CD4-positive, alpha-beta memory T cell (primary cell): ENCODE measurements at regions not wholly inside any gene's neighbourhood (a gene's known extent, or its start where the extent isn't known, plus 50 kb on each side); places are given as distances from the start of the nearest gene placed in this dataset.
"Not testable (repeated sequence)": the region's sequence is repeated elsewhere in the genome, so short reads cannot be mapped to it uniquely, and the experiment has no call there.

Experiments used
- CTCF ChIA-PET: fragments of 350-600 bp; sonication (Branson Sonifier 250); formaldehyde crosslinking; loops from one replicate; lab custom pipeline; 2021; ENCODE audit warnings: inconsistent platforms; ENCODE audit not compliant: partially characterized antibody; lab: Charles Lee
- POLR2A ChIA-PET: fragments of 350-600 bp; sonication (Branson Sonifier 250); formaldehyde crosslinking; loops from one replicate; lab custom pipeline; 2021; ENCODE audit not compliant: partially characterized antibody; lab: Charles Lee
- DNase-seq, 5 donors: peaks; one replicate each; pipeline versions ENCODE4 v3.0.0 to v3.0.0-alpha.2; 2020 to 2022; ENCODE audit warnings: mixed read lengths in 1 of 5
- H3K27ac ChIP-seq: one replicate; pipeline ENCODE4 v1.7.0; 2013; ENCODE audit warnings: low read depth, low read length
- H3K27me3 ChIP-seq: 2 replicates; pipeline ENCODE4 v1.7.0; 2013; ENCODE audit warnings: mild to moderate bottlenecking, low read length, moderate library complexity; ENCODE audit not compliant: insufficient read depth
- H3K36me3 ChIP-seq: 2 replicates; pipeline ENCODE4 v1.7.0; 2013; ENCODE audit warnings: mild to moderate bottlenecking, low read length, moderate library complexity; ENCODE audit not compliant: insufficient read depth
- H3K4me1 ChIP-seq: 2 replicates; pipeline ENCODE4 v1.7.0; 2013; ENCODE audit warnings: mild to moderate bottlenecking, low read length, moderate library complexity; ENCODE audit not compliant: insufficient read depth
- H3K4me3 ChIP-seq, 2 donors: one replicate each; pipeline ENCODE4 v1.7.0; 2013; ENCODE audit warnings: low read length in 2 of 2, mild to moderate bottlenecking in 1 of 2
- H3K9me3 ChIP-seq, 2 donors: one replicate each; pipeline ENCODE4 v1.7.0; 2013; ENCODE audit warnings: low read length in 2 of 2, control low read depth in 1 of 2; ENCODE audit not compliant: control insufficient read depth in 1 of 2
- H3K27ac Mint-ChIP-seq, 7 donors: one replicate each; pipeline ENCODE4 v1.8.0; 2020 to 2021; ENCODE audit warnings: mixed read lengths in 7 of 7, mild to moderate bottlenecking in 6 of 7, inconsistent platforms in 3 of 7, moderate library complexity in 3 of 7
- H3K27me3 Mint-ChIP-seq, 2 donors: one replicate each; pipeline ENCODE4 v1.8.0; 2020 to 2021; ENCODE audit warnings: mixed read lengths in 2 of 2
- H3K36me3 Mint-ChIP-seq, 2 donors: one replicate each; pipeline ENCODE4 v1.8.0; 2020 to 2021; ENCODE audit warnings: mixed read lengths in 2 of 2, inconsistent platforms in 1 of 2, mild to moderate bottlenecking in 1 of 2
- H3K4me1 Mint-ChIP-seq, 4 donors: one replicate each; pipeline ENCODE4 v1.8.0; 2020 to 2021; ENCODE audit warnings: mixed read lengths in 4 of 4, mild to moderate bottlenecking in 1 of 4
- H3K4me3 Mint-ChIP-seq, 8 donors: one replicate each; pipeline ENCODE4 v1.8.0; 2020 to 2021; ENCODE audit warnings: mixed read lengths in 8 of 8, mild to moderate bottlenecking in 7 of 8, moderate library complexity in 6 of 8, inconsistent platforms in 3 of 8
- H3K9me3 Mint-ChIP-seq, 8 donors: one replicate each; pipeline ENCODE4 v1.8.0; 2020 to 2021; ENCODE audit warnings: mixed read lengths in 8 of 8, mild to moderate bottlenecking in 5 of 8, inconsistent platforms in 3 of 8, moderate library complexity in 1 of 8
- intact Hi-C: fragments of 100-400 bp; cut with micrococcal nuclease; formaldehyde crosslinking; loops from one replicate; pipeline ENCODE4 v1.15.1; 2023

GRCh38 chrX:131397891-131398290 lies 108.8 kb upstream of the IGSF1 start:
- Mint-ChIP-seq H3K36me3 (no peaks in the 10 kb centered on the region), H3K9me3 (no peaks in the 10 kb centered on the region), H3K4me1 (no peaks in the 10 kb centered on the region), H3K27ac (no peak overlapping the region), H3K4me3 (no peak overlapping the region), H3K27me3 (no peaks in the 10 kb centered on the region)
- Histone ChIP-seq H3K4me1 (no peaks in the 10 kb centered on the region), H3K9me3 (no peaks in the 10 kb centered on the region), H3K27me3 (no peaks in the 10 kb centered on the region), H3K36me3 (no peaks in the 10 kb centered on the region), H3K4me3 (no peak overlapping the region), H3K27ac (no peak overlapping the region)
- POLR2A ChIA-PET: no interaction called here
- DNase-seq: no peak
- intact Hi-C loops: no loop called here
- CTCF ChIA-PET: no interaction called here

- Histone ChIP-seq H3K4me3 (no peak overlapping the region), H3K36me3 (no peaks in the 10 kb centered on the region), H3K27me3 (no peaks in the 10 kb centered on the region), H3K9me3 (no peaks in the 10 kb centered on the region), H3K27ac (no peak overlapping the region), H3K4me1 (no peaks in the 10 kb centered on the region)
- Mint-ChIP-seq H3K27me3 (no peaks in the 10 kb centered on the region), H3K9me3 (no peaks in the 10 kb centered on the region), H3K27ac (no peak overlapping the region), H3K4me1 (no peaks in the 10 kb centered on the region), H3K4me3 (no peak overlapping the region), H3K36me3 (no peaks in the 10 kb centered on the region)
- ChIA-PET POLR2A (no interaction called here), CTCF (no interaction called here)
- no peak for DNase-seq
- intact Hi-C loops: no loop called here
These were observed 110.7 kb upstream of the IGSF1 start for GRCh38 chrX:131399678-131400428.

DNA sequence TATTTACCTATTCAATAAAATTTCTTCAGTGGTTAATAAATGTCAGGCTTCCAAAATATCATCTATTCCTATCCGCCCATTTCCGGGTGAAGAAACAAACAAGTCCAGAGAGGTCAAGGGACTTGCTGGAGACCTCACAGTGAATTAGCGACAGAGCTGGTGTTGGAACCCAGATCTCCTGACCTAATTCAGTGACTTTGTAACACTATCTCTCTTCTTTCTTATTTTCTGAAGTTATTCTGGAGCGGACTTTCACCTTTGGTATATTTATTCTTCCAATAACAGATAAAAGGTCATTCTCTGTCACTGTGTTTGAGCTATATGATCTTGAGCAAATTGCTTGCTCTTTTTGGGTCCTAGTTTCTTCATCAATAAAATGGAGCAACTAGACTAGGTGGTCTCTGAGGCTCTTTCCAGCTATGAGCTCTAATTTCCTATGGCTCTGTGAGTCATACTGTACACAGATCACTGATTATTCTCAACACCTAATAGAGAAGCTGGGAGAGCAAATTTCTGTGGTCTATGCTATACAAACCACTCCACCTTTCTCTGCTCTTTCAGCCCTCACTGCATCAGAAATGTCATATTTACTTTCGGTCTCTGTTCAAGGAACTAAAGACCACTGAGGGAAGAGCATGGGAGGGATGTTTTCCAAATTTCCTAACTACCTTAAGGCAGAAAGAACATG lies 113.2 kb upstream of the IGSF1 start:
- H3K27ac ChIP-seq: no peak overlapping the region
- H3K4me1 Mint-ChIP-seq: no peaks in the 10 kb centered on the region
- H3K9me3 ChIP-seq: no peaks in the 10 kb centered on the region
- no peaks in the 10 kb centered on the region for H3K9me3 Mint-ChIP-seq
- H3K27me3 ChIP-seq: no peaks in the 10 kb centered on the region
- no peak for DNase-seq
- intact Hi-C loops: no loop called here
- CTCF ChIA-PET: no interaction called here
- no peak overlapping the region for H3K4me3 Mint-ChIP-seq
- H3K36me3 ChIP-seq: no peaks in the 10 kb centered on the region
- H3K4me3 ChIP-seq: no peak overlapping the region
- H3K4me1 ChIP-seq: no peaks in the 10 kb centered on the region
- no peaks in the 10 kb centered on the region for H3K36me3 Mint-ChIP-seq
- no peak overlapping the region for H3K27ac Mint-ChIP-seq
- POLR2A ChIA-PET: no interaction called here
- no peaks in the 10 kb centered on the region for H3K27me3 Mint-ChIP-seq

DNA sequence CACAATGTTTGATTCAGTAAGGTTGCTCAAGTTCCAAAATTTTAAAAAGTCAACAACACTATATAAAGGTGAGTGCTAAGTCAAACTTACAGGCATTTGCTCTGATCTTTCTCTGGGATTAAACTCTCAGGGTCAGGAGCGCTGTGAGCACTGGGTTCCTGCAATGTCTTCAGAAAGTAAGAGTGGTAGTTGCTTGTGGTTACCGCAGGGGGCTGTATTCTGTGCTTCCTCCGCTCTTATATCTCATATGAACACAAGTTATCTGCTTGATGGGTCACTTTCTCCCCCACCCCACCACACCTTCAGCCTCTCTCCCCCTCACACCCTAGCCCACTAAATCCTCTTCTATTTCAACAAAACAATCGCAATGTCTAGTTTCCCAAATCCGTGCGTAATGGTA lies 116.4 kb upstream of the IGSF1 start:
- ChIA-PET POLR2A (no interaction called here), CTCF (no interaction called here)
- Mint-ChIP-seq H3K4me1 (no peaks in the 10 kb centered on the region), H3K27ac (no peak overlapping the region), H3K4me3 (no peak overlapping the region), H3K36me3 (no peaks in the 10 kb centered on the region), H3K9me3 (no peaks in the 10 kb centered on the region), H3K27me3 (no peaks in the 10 kb centered on the region)
- intact Hi-C loops: no loop called here
- no peak for DNase-seq
- Histone ChIP-seq H3K27me3 (no peaks in the 10 kb centered on the region), H3K4me1 (no peaks in the 10 kb centered on the region), H3K4me3 (no peak overlapping the region), H3K9me3 (no peaks in the 10 kb centered on the region), H3K27ac (no peak overlapping the region), H3K36me3 (no peaks in the 10 kb centered on the region)

DNA sequence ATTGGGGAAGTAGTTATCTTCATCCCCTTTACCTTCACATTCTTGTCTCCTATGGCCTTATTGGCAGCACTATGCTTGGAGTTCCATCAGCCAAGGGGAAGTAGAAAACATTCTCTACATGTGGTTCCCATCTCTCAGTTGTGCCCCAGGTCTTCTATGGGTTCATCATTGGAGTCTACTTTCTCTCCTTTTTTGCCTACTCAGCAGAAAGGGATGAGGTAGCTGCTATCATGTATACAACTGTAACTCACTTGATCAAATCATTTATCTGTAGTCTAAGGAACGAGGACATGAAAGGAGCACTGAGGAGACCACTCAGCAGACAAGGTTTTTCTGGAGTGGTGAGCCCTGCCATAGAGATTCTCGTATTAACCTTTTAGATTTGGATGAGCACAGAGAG lies 119.0 kb upstream of the OR13H1 start:
- Mint-ChIP-seq H3K9me3 (peaks cover 0 to 3% (median 0%) of the 10 kb centered on the region in 8 donors), H3K27ac (no peak overlapping the region), H3K4me3 (no peak overlapping the region), H3K36me3 (no peaks in the 10 kb centered on the region), H3K27me3 (peaks cover 0 to 2% of the 10 kb centered on the region in 2 donors), H3K4me1 (no peaks in the 10 kb centered on the region)
- intact Hi-C loops: no loop called here
- no peak overlapping the region for H3K27ac ChIP-seq
- H3K36me3 ChIP-seq: no peaks in the 10 kb centered on the region
- CTCF ChIA-PET: no interaction called here
- POLR2A ChIA-PET: no interaction called here
- no peak for DNase-seq
- H3K4me1 ChIP-seq: no peaks in the 10 kb centered on the region
- no peaks in the 10 kb centered on the region for H3K9me3 ChIP-seq
- H3K4me3 ChIP-seq: no peak overlapping the region
- H3K27me3 ChIP-seq: no peaks in the 10 kb centered on the region

DNA sequence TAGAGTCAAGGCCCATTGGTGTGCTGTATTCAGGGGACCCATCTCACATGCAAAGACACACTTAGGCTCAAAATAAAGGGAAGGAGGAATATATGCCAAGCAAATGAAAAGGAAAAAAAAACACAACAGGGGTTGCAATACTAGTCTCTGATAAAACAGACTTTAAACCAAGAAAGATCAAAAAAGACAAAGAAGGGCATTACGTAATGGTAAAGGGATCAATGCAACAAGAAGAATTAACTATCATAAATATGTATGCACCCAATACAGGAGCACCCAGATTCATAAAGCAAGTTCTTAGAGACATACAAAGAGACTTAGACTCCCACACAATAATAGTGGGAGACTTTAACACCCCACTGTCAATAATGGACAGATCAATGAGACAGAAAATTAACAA lies 113.4 kb upstream of the OR13H1 start:
- H3K27ac Mint-ChIP-seq, H3K4me3 ChIP-seq, DNase-seq, H3K36me3 ChIP-seq, H3K4me1 ChIP-seq, POLR2A ChIA-PET, H3K9me3 Mint-ChIP-seq, H3K27me3 ChIP-seq, H3K9me3 ChIP-seq, H3K4me3 Mint-ChIP-seq, CTCF ChIA-PET, intact Hi-C loops, H3K4me1 Mint-ChIP-seq, H3K36me3 Mint-ChIP-seq, H3K27ac ChIP-seq, H3K27me3 Mint-ChIP-seq: not testable (repeated sequence)

GRCh38 chrX:131441033-131441432 lies 102.8 kb upstream of the OR13H1 start:
- ChIA-PET POLR2A (no interaction called here), CTCF (interaction anchor here (1.5 kb wide), 1 partner anchor 12 kb away, joined by 3 read pairs; no protein-coding TSS in a partner anchor)
- Histone ChIP-seq H3K36me3 (no peaks in the 10 kb centered on the region), H3K27ac (no peak overlapping the region), H3K27me3 (no peaks in the 10 kb centered on the region), H3K4me1 (no peaks in the 10 kb centered on the region), H3K4me3 (no peak overlapping the region), H3K9me3 (no peaks in the 10 kb centered on the region)
- H3K4me1 Mint-ChIP-seq: no peaks in the 10 kb centered on the region
- no peak overlapping the region for H3K4me3 Mint-ChIP-seq
- H3K9me3 Mint-ChIP-seq: peaks cover 0 to 2% (median 0%) of the 10 kb centered on the region in 8 donors
- intact Hi-C loops: no loop called here
- no peaks in the 10 kb centered on the region for H3K27me3 Mint-ChIP-seq
- DNase-seq: no peak
- no peaks in the 10 kb centered on the region for H3K36me3 Mint-ChIP-seq
- no peak overlapping the region for H3K27ac Mint-ChIP-seq
